ENCODE measurements at regions not wholly inside any gene's neighbourhood (a gene's known extent, or its start where the extent isn't known, plus 50 kb on each side); places are given as distances from the start of the nearest gene placed in this dataset.
A peak's percentile ranks its signal among the peaks of the same experiment; 100 is the strongest.

- H3K27ac Mint-ChIP-seq = no peak overlapping the region
Measured at GRCh38 chr5:126053630-126054029, 369.6 kb upstream of the GRAMD2B start.

GRCh38 chr5:126054577-126055347 is 368.4 kb upstream of the GRAMD2B start:
- Histone ChIP-seq H4K20me1 (ENCODE audit: low read depth) (no peaks in the 10 kb centered on the region), H3K27me3 (no peaks in the 10 kb centered on the region), H3K4me1 (peaks cover 12% of the 10 kb centered on the region), H3F3A (ENCODE audit: low read depth) (no peaks in the 10 kb centered on the region), H3K79me2 (ENCODE audit: low read depth) (no peaks in the 10 kb centered on the region), H3K4me3 (no peak overlapping the region), H3K27ac (no peak overlapping the region), H3K9me3 (ENCODE audit: low read depth) (no peaks in the 10 kb centered on the region), H3K4me2 (no peak overlapping the region), H2AFZ (replicated peaks) (peak overlapping the region; percentile 73), H3K9ac (no peak overlapping the region), H3K36me3 (no peaks in the 10 kb centered on the region)
- DNase-seq (ENCODE audit: low spot score) = no peak
- H3K4me1 Mint-ChIP-seq = peaks cover 17% of the 10 kb centered on the region
- H3K27me3 Mint-ChIP-seq (ENCODE audit: insufficient read depth, low read depth) = no peaks in the 10 kb centered on the region
- TF ChIP-seq EZH2phosphoT487 (IDR thresholded peaks at IDR 0.05) (no peak), CTCF (IDR thresholded peaks at IDR 0.05) (no peak), EZH2 (IDR thresholded peaks at IDR 0.05) (no peak)
- H3K4me3 Mint-ChIP-seq = no peak overlapping the region
- no peaks in the 10 kb centered on the region for H3K36me3 Mint-ChIP-seq
- H3K9me3 Mint-ChIP-seq = peaks cover 5% of the 10 kb centered on the region
- H3K27ac Mint-ChIP-seq = no peak overlapping the region

More at GRCh38 chr5:126053630-126054029, 369.6 kb upstream of the GRAMD2B start:
- no peaks in the 10 kb centered on the region for H3K36me3 ChIP-seq
- H3K36me3 Mint-ChIP-seq = no peaks in the 10 kb centered on the region
- H3K9me3 ChIP-seq (ENCODE audit: low read depth) = no peaks in the 10 kb centered on the region
- H3K4me3 ChIP-seq = no peak overlapping the region
- DNase-seq (ENCODE audit: low spot score) = no peak
- peaks cover 2% of the 10 kb centered on the region for H3K9me3 Mint-ChIP-seq
- H3K27me3 ChIP-seq = no peaks in the 10 kb centered on the region
- no peak overlapping the region for H2AFZ ChIP-seq (replicated peaks)
- H3K4me1 ChIP-seq = peaks cover 12% of the 10 kb centered on the region
- no peaks in the 10 kb centered on the region for H3K27me3 Mint-ChIP-seq (ENCODE audit: insufficient read depth, low read depth)
- no peaks in the 10 kb centered on the region for H4K20me1 ChIP-seq (ENCODE audit: low read depth)
- H3K4me3 Mint-ChIP-seq = no peak overlapping the region
- no peaks in the 10 kb centered on the region for H3F3A ChIP-seq (ENCODE audit: low read depth)
- H3K4me1 Mint-ChIP-seq = peaks cover 17% of the 10 kb centered on the region
- no peak overlapping the region for H3K9ac ChIP-seq
- H3K79me2 ChIP-seq (ENCODE audit: low read depth) = no peaks in the 10 kb centered on the region
- H3K4me2 ChIP-seq = no peak overlapping the region
- H3K27ac ChIP-seq = no peak overlapping the region
- TF ChIP-seq EZH2 (IDR thresholded peaks at IDR 0.05) (no peak), CTCF (IDR thresholded peaks at IDR 0.05) (no peak), EZH2phosphoT487 (IDR thresholded peaks at IDR 0.05) (no peak)

DNA sequence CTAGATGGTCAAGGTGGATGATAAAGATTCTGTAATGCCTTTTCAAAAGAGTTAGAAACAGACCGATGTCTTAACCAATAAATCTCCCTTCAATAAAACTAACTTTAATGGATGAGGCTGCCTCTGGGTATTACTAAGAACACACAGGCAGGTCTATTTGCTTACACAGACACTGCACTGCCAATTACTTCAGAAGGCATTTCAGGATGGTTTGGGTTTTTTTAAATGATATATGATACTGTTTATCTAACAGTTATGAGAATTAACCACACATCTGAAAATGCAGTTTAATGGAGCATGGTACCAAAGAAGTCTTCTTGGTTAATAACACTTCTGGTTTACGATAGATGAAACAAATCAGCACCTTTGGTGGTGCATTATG is 367.9 kb upstream of the GRAMD2B start:
- H3K27me3 ChIP-seq = no peaks in the 10 kb centered on the region
- H3K9ac ChIP-seq = no peak overlapping the region
- no peak overlapping the region for H3K4me3 Mint-ChIP-seq
- no peak for TF ChIP-seq CTCF (IDR thresholded peaks at IDR 0.05)
- TF ChIP-seq EZH2phosphoT487 (IDR thresholded peaks at IDR 0.05) = no peak
- no peak for TF ChIP-seq EZH2 (IDR thresholded peaks at IDR 0.05)
- no peak overlapping the region for H3K4me2 ChIP-seq
- H3K4me1 ChIP-seq = peaks cover 12% of the 10 kb centered on the region
- no peaks in the 10 kb centered on the region for H3K9me3 ChIP-seq (ENCODE audit: low read depth)
- peaks cover 5% of the 10 kb centered on the region for H3K9me3 Mint-ChIP-seq
- H3K79me2 ChIP-seq (ENCODE audit: low read depth) = no peaks in the 10 kb centered on the region
- H3K27ac ChIP-seq = no peak overlapping the region
- H3F3A ChIP-seq (ENCODE audit: low read depth) = no peaks in the 10 kb centered on the region
- no peak for DNase-seq (ENCODE audit: low spot score)
- no peak overlapping the region for H3K27ac Mint-ChIP-seq
- no peaks in the 10 kb centered on the region for H3K36me3 Mint-ChIP-seq
- no peak overlapping the region for H3K4me3 ChIP-seq
- H3K36me3 ChIP-seq = no peaks in the 10 kb centered on the region
- no peaks in the 10 kb centered on the region for H4K20me1 ChIP-seq (ENCODE audit: low read depth)
- H2AFZ ChIP-seq (replicated peaks) = peak overlapping the region; percentile 73
- H3K4me1 Mint-ChIP-seq = peaks cover 17% of the 10 kb centered on the region
- H3K27me3 Mint-ChIP-seq (ENCODE audit: insufficient read depth, low read depth) = no peaks in the 10 kb centered on the region
